ENCODE measurements at regions not wholly inside any gene's neighbourhood (a gene's known extent, or its start where the extent isn't known, plus 50 kb on each side); places are given as distances from the start of the nearest gene placed in this dataset.

DNA sequence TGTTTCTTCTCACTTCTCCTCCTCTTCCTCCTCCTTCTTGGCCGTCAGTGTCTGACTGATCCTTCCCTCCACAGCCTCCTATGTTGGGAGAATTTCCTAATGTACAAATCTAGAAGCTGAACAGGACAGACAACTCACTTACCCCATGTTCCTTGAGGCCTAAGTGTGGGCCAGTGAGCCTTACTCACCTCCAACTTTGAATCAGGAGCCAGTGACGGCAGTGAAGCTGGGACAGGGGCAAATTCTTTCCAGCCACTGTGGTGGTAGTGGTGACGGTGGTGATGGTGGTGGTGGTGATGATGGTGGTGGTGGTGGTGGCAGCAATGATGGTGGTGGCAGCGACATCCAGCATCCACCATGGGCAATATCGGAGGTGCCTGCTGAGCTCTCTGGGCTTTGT, 166.3 kb downstream of the FAM43A start:
- Mint-ChIP-seq H3K27ac (no peak overlapping the region), H3K9me3 (no peaks in the 10 kb centered on the region), H3K36me3 (ENCODE audit: low read depth) (no peaks in the 10 kb centered on the region), H3K4me1 (no peaks in the 10 kb centered on the region), H3K27me3 (peaks cover 4% of the 10 kb centered on the region), H3K4me3 (no peak overlapping the region)
- no peak for ATAC-seq (replicated peaks)

DNA sequence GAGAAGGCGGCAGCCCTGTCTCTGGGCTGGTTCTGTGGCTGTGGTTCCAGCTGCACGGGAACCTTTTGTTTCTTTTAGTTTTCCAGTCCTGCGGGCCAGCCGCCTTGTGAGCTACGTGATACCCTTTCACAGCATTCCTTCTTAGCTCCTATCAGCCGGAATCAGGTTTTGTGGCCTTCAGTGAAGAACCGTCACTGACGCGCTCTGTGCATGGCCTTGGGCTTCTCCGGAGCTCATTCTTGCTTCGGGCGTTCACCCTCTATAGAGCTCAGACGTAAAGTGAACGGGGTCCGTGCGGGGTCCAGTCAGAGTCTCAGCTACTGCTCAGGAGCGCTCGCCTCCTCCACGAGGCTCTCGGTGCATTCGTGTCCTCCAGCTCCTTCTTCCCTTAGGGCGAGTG, 166.7 kb downstream of the FAM43A start:
- H3K4me3 Mint-ChIP-seq: no peak overlapping the region
- no peak overlapping the region for H3K27ac Mint-ChIP-seq
- ATAC-seq (replicated peaks): no peak
- H3K9me3 Mint-ChIP-seq: no peaks in the 10 kb centered on the region
- H3K4me1 Mint-ChIP-seq: no peaks in the 10 kb centered on the region
- no peaks in the 10 kb centered on the region for H3K36me3 Mint-ChIP-seq (ENCODE audit: low read depth)
- H3K27me3 Mint-ChIP-seq: peaks cover 4% of the 10 kb centered on the region

DNA sequence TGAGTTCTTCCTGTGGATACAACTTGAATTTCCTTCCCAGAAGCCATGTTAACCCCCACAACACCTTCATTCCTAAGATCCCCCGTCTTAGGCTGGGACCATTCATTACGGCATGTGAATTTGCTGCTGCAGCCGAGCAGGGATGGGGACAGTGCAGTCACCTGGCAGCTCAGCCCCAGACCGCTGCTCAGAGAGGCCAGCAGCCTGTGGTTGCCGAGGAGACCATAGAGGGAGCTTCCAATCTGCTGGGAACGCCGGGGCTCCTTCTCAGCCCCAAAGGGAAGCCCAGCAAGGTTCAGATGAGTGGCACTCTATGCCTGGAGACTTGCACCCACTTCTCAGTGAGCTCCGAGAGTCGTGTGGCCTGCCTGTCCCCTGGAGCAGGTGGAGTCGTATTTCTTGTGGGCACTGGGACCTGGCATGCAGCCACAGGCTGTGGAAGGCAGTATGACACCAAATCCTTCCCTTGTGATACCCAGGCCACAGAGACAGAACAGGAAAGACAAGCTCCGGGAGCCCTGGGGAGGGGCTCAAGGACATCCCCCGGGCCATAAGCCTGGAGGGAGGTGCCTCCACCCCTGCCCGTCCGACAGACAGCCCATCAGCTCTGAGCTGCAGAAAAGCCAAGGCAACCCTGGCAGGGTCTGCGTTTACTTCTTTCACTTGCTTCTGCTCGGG, 167.3 kb downstream of the FAM43A start:
- Mint-ChIP-seq H3K27ac (no peak overlapping the region), H3K27me3 (peaks cover 4% of the 10 kb centered on the region), H3K9me3 (no peaks in the 10 kb centered on the region), H3K36me3 (ENCODE audit: low read depth) (no peaks in the 10 kb centered on the region), H3K4me1 (no peaks in the 10 kb centered on the region), H3K4me3 (no peak overlapping the region)
- ATAC-seq (replicated peaks): no peak

DNA sequence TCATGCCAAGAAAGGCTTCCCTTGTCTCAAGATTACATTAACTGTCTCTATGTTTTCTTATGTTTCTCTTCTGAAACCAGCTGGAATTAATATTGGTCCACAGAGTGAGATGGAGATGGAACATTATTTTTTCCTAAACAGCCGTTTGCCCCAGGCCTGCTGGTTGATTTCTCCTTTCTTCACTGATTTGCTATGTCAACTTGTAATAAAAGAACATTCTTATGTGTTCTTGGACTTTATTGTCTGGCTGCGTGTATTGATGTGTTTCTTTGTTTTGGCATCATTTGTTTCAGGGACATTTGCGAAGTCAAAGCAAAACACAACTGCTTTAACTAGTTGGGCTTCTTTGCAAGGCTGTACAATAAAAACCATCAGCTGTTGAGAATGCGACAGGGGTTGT, 168.5 kb downstream of the FAM43A start:
- Mint-ChIP-seq H3K4me1 (no peaks in the 10 kb centered on the region), H3K27ac (no peak overlapping the region), H3K9me3 (no peaks in the 10 kb centered on the region), H3K27me3 (peaks cover 4% of the 10 kb centered on the region), H3K36me3 (ENCODE audit: low read depth) (no peaks in the 10 kb centered on the region), H3K4me3 (no peak overlapping the region)
- no peak for ATAC-seq (replicated peaks)

DNA sequence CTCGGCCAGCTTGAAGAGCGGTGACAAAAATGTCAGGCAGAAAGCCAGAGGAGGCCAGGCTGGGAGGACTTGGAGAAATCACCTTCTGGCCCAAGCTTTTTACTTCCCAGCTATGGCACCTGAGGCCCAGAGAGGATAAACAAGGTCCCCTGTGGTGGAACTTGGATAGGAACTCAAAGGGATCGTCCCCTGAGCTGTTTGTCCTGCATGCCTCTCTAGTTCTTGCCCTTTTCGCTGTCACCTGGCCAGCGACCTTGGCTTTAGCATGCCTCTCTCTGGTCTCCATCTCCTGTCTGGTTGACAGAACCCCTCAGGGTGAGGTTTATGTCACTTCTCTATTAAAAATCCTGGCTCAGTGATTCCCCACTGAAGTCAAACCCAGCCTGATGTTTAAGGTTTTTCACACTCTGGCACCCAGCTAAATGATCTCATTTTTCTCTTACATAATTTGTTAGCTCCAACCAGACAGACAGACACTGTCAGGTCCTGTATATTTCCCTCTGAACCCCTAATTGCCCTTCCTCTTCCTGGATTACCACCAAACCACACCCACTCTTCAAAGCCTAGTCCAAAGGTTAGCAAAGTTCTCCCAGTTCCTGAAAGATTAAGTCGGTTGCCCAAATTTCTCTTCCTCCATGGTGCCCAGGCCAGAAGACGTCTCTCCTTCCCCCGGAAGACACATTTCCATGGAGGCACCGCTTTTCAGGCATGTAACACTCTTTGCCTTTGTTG, 169.1 kb downstream of the FAM43A start:
- no peaks in the 10 kb centered on the region for H3K9me3 Mint-ChIP-seq
- no peaks in the 10 kb centered on the region for H3K4me1 Mint-ChIP-seq
- H3K36me3 Mint-ChIP-seq (ENCODE audit: low read depth): no peaks in the 10 kb centered on the region
- ATAC-seq (replicated peaks): no peak
- H3K27me3 Mint-ChIP-seq: peaks cover 7% of the 10 kb centered on the region
- H3K27ac Mint-ChIP-seq: no peak overlapping the region
- no peak overlapping the region for H3K4me3 Mint-ChIP-seq

DNA sequence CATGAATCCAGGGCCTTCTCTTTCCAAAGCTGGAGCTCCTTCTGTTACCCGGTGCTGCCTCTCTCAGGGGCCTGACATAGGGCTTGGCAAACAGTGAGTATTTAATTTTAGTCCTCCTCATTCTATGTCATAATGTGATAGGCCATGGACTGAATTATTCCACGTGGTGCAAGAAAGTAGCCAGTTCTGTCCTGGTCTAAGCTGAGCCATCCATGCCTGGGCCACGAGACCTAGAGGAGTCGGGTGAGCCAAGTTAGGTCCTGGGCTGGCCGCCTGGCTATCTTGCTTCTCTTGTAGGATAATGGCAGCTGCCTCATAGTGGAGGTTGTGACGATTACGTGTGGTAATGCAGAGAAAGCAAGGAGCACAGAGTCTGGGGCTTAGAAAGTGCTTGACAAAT, 170.6 kb downstream of the FAM43A start:
- Mint-ChIP-seq H3K4me3 (no peak overlapping the region), H3K4me1 (no peaks in the 10 kb centered on the region)

DNA sequence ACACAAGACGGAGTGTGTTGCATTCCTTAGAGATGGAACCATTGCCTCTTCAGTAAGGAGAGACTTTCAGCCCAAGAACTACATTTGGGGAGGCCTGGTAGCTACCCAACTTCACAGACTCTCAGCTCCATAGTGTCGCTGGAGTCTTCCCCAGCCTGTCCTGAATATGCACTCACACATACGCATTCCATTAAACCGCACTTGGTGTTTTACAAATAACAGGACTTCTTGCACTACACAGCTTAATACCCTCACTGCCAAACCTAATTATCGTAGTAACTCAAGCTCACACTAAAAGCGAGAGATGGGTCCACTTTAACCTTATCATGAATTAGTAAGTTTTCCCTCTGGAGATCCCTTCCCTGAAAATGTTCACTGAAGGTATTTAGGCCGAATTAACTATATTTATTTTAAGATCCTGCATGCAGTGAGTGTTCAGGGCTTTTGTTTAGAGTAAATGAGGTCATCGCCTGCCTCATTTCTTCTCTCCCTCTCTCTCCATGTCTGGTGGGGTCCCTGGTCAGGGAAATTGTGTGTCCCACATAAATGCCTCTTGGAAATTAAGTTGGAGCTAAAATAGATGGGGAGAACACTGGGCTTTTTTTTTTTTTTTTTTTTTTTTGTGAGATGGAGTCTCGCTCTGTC, 171.9 kb downstream of the FAM43A start:
- peaks cover 7% of the 10 kb centered on the region for H3K27me3 Mint-ChIP-seq
- no peaks in the 10 kb centered on the region for H3K4me1 Mint-ChIP-seq
- no peaks in the 10 kb centered on the region for H3K9me3 Mint-ChIP-seq
- no peaks in the 10 kb centered on the region for H3K36me3 Mint-ChIP-seq (ENCODE audit: low read depth)
- no peak overlapping the region for H3K27ac Mint-ChIP-seq
- no peak overlapping the region for H3K4me3 Mint-ChIP-seq
- ATAC-seq (replicated peaks): no peak

More for the DNA sequence above, 170.6 kb downstream of the FAM43A start:
- ATAC-seq (replicated peaks): no peak
- Mint-ChIP-seq H3K27me3 (peaks cover 7% of the 10 kb centered on the region), H3K27ac (no peak overlapping the region), H3K9me3 (no peaks in the 10 kb centered on the region), H3K36me3 (ENCODE audit: low read depth) (no peaks in the 10 kb centered on the region)

DNA sequence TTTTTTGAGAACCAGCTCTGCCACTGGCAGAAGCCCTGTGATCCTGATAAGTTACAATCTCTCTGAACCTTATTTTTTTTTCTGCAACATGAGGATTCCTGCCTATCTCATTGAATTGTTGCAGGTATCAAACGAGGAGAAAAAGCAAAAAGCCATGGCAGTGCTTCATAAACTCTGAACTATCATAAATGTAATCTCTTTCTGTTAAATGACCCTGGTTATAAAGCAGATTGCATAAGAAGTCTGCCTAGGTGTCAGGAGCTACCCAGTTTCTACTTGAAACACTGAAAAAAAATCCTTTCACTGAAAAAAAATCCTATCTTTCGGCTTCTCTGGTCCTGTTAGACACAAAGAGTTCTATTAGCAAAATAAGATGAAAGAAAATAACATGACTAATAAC, 172.7 kb downstream of the FAM43A start:
- H3K27me3 Mint-ChIP-seq: peaks cover 15% of the 10 kb centered on the region
- no peak overlapping the region for H3K4me3 Mint-ChIP-seq
- H3K36me3 Mint-ChIP-seq (ENCODE audit: low read depth): no peaks in the 10 kb centered on the region
- H3K4me1 Mint-ChIP-seq: no peaks in the 10 kb centered on the region
- ATAC-seq (replicated peaks): no peak
- no peak overlapping the region for H3K27ac Mint-ChIP-seq
- H3K9me3 Mint-ChIP-seq: no peaks in the 10 kb centered on the region

DNA sequence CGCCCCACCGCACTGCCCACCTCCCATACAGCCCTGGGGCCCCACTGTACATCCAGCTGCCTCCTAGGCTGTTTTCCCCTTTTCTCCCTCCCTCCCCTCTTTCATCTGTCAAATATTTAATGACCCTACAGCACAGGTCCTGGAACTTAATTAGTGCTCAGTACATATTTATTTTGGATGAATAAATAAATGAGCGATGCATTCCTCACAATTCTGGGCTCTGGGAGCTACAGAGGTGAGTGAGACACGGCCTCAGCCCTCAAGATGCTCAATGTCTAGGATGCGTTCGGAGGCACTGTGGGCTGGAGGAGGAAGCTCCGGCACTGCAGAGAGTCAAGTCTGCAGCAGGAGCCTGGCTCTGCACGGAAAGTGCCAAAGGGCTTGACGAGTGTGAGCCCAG, 175.0 kb downstream of the FAM43A start:
- Mint-ChIP-seq H3K4me1 (no peaks in the 10 kb centered on the region), H3K27ac (no peak overlapping the region), H3K9me3 (no peaks in the 10 kb centered on the region), H3K4me3 (no peak overlapping the region), H3K36me3 (ENCODE audit: low read depth) (no peaks in the 10 kb centered on the region), H3K27me3 (peaks cover 18% of the 10 kb centered on the region)
- no peak for ATAC-seq (replicated peaks)

DNA sequence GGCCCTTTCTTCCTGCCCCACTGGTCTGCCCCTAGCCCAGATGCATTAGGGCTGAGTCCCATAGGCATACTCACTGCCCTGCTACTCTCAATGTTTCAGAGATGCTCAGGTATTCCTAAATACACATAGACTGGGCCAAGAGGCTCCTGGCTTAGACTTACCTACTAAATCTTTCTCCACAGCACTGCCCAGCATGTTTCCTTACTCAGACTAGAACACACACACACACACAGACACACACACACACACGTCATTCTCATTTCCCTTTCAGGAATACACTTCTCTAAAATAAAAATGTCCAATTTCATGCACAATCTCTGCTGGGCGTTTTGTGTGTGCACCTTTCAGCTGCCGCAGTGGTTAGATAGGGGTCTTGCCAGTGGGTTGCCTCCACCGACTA, 175.7 kb downstream of the FAM43A start:
- Mint-ChIP-seq H3K9me3 (no peaks in the 10 kb centered on the region), H3K27ac (no peak overlapping the region), H3K4me1 (no peaks in the 10 kb centered on the region), H3K36me3 (ENCODE audit: low read depth) (no peaks in the 10 kb centered on the region), H3K27me3 (peaks cover 18% of the 10 kb centered on the region), H3K4me3 (no peak overlapping the region)
- ATAC-seq (replicated peaks): no peak

DNA sequence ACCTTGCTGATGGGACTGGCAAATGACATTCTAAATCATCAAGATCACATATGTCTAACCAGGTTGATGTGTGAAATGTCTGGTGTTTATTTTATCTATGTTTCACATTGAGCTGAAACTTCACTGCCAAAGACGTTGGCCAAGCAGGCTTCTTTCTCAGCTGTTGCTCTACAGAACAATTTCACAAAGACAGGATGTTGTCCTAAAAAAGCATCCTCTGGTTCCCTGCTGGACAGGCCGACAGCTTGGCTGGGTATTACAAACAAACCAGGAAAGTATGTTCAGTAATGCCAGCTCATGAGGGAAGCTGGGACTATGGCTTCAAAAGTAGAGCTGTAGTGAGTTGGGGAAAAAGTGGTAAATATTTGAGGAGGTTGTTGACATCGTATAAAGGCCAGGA, 179.4 kb downstream of the FAM43A start:
- Mint-ChIP-seq H3K4me1 (no peaks in the 10 kb centered on the region), H3K27ac (no peak overlapping the region), H3K9me3 (no peaks in the 10 kb centered on the region), H3K4me3 (no peak overlapping the region), H3K27me3 (peaks cover 31% of the 10 kb centered on the region), H3K36me3 (ENCODE audit: low read depth) (no peaks in the 10 kb centered on the region)
- ATAC-seq (replicated peaks): no peak

DNA sequence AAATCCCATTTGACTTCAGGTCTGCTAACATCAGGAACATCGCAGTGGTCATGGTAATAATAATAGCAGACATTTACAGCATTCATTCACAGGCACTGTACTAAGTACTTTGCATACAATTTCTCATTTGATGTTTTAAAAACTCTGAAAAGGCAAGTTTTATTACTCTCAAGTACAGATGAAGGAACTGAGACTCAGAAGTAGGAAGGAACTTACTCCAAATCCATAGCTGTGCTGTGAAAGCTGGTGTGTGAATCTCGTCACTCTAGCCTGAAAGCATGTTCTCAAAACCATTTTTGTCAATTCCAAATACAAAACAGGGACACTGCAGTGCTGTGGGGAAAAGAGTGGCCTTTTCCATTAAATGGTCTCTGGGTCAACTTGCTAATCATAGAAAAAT, 179.9 kb downstream of the FAM43A start:
- H3K9me3 Mint-ChIP-seq: no peaks in the 10 kb centered on the region
- ATAC-seq (replicated peaks): no peak
- H3K27ac Mint-ChIP-seq: no peak overlapping the region
- no peaks in the 10 kb centered on the region for H3K4me1 Mint-ChIP-seq
- H3K27me3 Mint-ChIP-seq: peaks cover 31% of the 10 kb centered on the region
- H3K4me3 Mint-ChIP-seq: no peak overlapping the region
- H3K36me3 Mint-ChIP-seq (ENCODE audit: low read depth): no peaks in the 10 kb centered on the region

DNA sequence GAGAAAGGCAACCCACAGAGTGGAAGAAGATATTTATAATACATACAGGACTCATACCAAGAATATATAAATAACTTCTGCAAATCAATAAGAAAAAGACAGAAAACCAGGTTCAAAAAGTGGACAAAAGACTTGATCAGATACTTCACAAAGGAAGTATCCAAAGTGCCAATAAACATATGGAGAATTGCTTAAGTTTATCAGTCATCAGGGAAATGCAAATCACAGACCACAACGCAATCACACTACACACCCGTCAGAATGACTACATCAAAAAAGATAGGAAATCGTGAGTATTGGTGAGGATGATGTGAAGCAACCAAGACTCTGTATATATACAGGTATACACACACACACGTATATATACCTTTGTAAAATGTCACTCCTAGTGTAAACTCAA, 180.6 kb downstream of the FAM43A start:
- Mint-ChIP-seq H3K36me3 (ENCODE audit: low read depth) (no peaks in the 10 kb centered on the region), H3K27ac (no peak overlapping the region), H3K4me3 (no peak overlapping the region), H3K27me3 (peaks cover 31% of the 10 kb centered on the region), H3K9me3 (no peaks in the 10 kb centered on the region), H3K4me1 (no peaks in the 10 kb centered on the region)
- ATAC-seq (replicated peaks): peak; percentile 48

DNA sequence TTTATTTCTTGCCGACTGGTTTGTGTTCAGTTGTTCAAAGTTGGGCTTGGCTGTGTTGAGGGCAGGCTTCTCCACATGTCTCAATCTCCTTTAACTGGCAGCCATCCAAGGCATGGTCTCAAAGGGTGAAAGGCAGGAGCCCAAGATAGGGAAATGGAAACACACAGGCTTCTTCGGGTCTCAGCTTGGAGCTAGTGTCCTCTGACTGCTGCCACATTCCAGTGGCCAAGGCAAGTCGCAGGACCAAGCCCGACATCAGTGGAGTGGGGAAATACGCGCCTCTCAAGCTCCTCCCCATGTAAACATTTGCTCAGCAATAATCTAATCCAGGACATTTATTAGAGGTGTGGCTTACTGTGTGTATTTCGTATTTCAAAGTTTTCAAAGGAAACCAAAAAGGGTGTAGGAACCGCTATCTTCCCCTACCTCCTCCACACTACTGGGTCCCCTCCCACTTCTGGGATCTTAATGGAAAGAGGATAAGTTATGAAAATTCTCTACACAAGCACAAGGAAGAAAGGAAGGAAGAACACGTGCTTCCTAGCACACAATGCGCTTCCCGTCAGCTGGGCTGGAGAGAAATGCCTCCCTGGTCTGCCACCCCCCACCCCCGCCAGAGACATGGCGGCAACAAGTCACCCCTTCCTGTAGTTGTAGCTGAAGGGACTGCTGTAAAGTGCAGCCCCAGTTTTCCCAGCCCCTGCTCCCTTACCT, 181.7 kb downstream of the FAM43A start:
- Mint-ChIP-seq H3K4me1 (no peaks in the 10 kb centered on the region), H3K27me3 (peaks cover 31% of the 10 kb centered on the region), H3K9me3 (no peaks in the 10 kb centered on the region), H3K27ac (no peak overlapping the region), H3K4me3 (no peak overlapping the region), H3K36me3 (ENCODE audit: low read depth) (no peaks in the 10 kb centered on the region)
- ATAC-seq (replicated peaks): no peak

DNA sequence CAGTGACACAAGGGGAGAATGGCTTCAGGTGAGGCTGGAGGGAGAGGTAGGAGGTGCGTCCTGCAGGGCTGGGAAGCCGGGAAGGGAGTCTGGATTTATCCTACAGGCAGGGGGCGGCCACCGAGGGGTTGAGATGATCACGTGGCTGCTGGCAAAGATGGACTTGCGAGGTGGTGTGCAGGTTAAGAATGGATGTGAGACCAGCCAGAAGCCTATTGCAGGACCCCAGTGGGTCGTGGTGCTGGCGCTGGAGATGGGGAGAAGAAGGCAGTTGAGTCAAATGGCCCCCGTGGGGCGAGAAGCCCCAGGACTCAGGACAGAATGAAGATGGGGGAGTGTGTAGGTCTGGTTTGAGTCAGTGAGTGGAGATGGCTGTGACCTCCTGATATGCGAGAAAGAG, 183.1 kb downstream of the FAM43A start:
- Mint-ChIP-seq H3K4me3 (no peak overlapping the region), H3K9me3 (no peaks in the 10 kb centered on the region), H3K4me1 (no peaks in the 10 kb centered on the region), H3K36me3 (ENCODE audit: low read depth) (no peaks in the 10 kb centered on the region), H3K27me3 (peaks cover 22% of the 10 kb centered on the region), H3K27ac (no peak overlapping the region)
- no peak for ATAC-seq (replicated peaks)
